Epithelial cell of proximal tubule (primary cell): ENCODE measurements at regions not wholly inside any gene's neighbourhood (a gene's known extent, or its start where the extent isn't known, plus 50 kb on each side); places are given as distances from the start of the nearest gene placed in this dataset.
A peak's percentile ranks its signal among the peaks of the same experiment; 100 is the strongest.
"Not testable (repeated sequence)": the region's sequence is repeated elsewhere in the genome, so short reads cannot be mapped to it uniquely, and the experiment has no call there.

ENCODE experiments used
- DNase-seq: peaks from one replicate; pipeline ENCODE4 v3.0.0-alpha.2; 2011; ENCODE audit warnings: low read depth
- H3K4me3 ChIP-seq: 2 replicates; pipeline ENCODE4 v1.5.1; 2011; ENCODE audit warnings: low read depth, mild to moderate bottlenecking, low read length
- TF ChIP-seq, protein P1 (sequence below): conservative IDR thresholded peaks from 2 replicates; pipeline ENCODE4 v1.5.1; 2012; ENCODE audit warnings: low read depth, mild to moderate bottlenecking, low read length

DNA sequence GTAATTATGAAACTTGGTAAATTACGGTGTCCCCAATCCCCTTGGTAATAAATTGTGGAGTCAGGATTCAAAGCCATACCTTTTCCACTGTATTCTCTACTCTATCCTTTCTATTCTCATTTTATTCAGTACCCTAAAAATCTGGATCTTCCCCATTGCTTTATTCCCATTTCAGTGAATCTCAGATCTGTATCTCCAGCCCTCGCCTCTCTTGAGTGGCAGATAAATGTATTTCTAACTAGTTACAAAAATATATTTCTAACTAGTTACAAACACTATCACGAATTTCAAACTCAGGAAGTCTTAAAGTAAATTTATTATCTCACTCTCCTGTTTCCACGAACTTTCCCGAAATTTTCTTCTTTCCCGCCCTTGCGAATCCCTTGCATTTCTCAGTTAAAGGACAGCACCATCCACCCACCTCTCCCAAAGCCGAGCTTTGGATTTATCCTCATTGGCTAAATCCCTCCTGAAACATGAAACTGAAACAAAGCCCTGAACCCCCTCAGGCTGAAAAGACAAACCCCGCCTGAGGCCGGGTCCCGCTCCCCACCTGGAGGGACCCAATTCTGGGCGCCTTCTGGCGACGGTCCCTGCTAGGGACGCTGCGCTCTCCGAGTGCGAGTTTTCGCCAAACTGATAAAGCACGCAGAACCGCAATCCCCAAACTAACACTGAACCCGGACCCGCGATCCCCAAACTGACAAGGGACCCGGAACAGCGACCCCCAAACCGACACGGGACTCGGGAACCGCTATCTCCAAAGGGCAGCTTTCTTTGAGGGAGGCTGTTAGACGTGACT lies 164.3 kb upstream of the PABPC3 start:
- DNase-seq, result no peak
- TF ChIP-seq, protein P1, sequence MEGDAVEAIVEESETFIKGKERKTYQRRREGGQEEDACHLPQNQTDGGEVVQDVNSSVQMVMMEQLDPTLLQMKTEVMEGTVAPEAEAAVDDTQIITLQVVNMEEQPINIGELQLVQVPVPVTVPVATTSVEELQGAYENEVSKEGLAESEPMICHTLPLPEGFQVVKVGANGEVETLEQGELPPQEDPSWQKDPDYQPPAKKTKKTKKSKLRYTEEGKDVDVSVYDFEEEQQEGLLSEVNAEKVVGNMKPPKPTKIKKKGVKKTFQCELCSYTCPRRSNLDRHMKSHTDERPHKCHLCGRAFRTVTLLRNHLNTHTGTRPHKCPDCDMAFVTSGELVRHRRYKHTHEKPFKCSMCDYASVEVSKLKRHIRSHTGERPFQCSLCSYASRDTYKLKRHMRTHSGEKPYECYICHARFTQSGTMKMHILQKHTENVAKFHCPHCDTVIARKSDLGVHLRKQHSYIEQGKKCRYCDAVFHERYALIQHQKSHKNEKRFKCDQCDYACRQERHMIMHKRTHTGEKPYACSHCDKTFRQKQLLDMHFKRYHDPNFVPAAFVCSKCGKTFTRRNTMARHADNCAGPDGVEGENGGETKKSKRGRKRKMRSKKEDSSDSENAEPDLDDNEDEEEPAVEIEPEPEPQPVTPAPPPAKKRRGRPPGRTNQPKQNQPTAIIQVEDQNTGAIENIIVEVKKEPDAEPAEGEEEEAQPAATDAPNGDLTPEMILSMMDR, result no peak
- no peak overlapping the region for H3K4me3 ChIP-seq

DNA sequence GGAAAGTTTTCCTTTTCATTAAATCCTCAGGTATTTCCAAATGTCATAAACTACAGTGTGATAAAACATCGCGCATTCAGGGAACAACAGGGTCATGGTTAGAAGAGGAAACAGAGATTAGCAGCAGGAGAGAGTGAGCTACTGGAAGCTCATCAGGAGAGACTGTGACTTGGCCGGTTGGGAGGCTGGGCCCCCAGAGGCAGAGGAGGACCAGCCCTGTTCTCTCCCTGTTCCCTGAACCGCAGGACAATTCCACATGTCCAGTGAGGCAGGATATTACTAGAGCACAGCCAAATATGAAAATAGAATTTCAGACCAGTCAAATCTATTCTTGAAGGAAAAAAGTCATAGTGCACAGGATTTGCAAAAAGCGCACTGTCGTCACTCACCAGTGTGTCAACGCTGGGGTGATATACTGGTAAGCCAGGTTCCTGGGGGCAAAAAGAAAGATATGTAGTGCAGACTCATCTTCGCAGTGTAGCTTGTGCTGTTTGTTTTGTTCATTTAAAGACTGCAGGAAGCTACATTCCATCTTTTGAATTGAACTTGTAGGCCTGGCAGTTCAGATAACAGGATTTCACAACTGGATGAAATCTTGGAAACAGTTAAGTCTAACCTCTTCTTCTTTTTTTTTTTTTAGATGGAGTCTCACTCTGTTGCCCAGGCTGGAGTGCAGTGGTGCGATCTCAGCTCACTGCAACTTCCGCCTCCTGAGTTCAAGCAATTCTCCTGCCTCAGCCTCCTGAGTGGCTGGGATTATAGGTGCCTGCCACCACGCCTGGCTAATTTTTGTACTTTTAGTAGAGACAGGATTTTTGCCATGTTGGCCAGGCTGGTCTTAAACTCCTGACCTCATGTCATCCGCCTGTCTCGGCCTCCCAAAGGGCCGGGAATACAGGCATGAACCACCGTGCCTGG lies 162.6 kb upstream of the PABPC3 start:
- not testable (repeated sequence) for DNase-seq, H3K4me3 ChIP-seq

DNA sequence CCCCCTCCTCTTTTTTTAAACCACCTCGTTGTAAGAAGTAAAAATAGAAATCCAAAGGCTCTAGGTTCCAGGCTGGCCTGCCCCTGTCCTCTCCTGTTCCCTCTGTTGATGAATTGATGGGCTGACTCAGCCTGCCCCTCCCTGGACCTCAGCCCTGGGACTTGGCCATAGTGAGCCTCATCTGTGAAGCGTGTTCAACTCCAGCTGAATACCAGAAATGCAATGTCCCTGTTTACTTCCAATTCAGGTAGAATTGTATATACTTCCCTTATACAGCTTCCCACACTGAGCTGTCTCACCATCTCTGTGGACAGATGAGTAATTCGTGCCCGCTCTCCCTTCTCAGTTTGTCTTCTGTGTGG lies 161.9 kb upstream of the PABPC3 start:
- not testable (repeated sequence) for DNase-seq, H3K4me3 ChIP-seq

DNA sequence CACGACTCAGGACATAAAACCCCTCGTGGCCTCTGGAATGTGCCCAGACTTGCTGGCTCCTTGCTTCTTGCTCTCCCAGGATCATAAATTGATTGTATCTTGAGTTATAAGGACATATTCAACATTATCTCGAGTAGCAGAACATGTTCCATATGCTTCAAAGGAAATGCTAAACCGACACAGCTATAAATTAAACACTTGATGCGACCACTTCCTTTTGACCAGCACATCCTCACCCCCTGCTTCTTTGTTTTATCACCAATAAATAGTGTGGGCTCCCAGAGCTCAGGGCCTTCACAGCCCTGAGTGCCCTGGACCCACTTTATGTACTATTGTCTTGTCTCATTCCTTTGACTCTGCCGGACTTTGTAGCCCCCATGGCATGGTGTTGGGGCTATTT lies 157.0 kb upstream of the PABPC3 start:
- no peak overlapping the region for H3K4me3 ChIP-seq
- no peak for DNase-seq
- TF ChIP-seq, protein P1, result no peak

DNA sequence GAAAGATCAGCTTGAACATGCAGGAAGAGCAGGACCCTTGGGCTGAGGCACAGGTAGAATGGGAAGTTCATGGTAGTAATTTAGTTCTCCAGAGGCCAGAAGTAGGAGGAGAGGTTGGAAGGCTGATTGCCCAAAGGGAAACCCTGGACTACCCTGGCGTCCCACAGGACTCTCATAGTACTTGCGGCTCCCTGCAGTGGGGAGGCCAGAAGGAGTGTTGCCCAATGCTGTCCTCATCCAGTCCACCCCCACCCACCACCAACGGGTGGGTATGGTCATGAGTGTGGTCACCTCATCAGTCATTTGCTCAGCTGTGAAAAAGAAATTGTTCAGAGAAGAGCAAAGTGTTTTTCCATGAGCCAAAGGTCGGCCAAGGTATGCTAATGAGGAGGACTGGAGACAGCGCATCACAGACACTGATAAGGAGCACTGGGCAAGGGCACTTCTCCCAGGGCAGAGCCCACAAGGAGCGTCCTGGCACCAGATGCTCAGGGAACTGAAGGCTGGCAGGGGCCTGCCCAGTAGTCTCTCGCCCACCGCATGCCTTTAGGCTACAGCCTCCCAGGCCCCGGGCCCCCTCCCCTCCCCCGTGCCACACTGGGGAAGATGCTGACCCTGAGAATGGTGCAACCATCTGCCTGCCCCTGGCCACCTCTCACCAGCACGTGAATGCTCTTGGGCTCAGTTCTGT lies 154.8 kb upstream of the PABPC3 start:
- H3K4me3 ChIP-seq, DNase-seq: not testable (repeated sequence)

DNA sequence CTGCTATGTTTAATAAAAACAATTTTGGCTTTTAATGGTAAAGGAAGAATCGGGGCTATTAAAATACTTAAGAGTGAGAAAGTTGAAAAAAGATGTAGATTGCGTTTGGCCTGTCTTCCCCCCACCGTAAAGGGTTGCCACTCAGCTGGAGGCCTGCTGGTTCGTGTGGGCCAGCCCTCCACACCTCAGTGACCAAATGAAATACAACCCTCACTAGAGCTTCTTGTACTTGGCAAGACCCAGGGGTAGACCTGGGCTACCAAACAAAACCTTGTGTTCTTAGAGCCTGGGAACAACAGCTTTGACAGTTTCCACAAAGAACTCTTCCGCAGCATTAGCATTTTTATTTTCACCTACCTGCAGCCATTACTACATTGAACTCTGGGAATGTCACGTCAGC lies 152.8 kb upstream of the PABPC3 start:
- H3K4me3 ChIP-seq, result no peak overlapping the region
- DNase-seq, result no peak
- TF ChIP-seq, protein P1, result no peak

DNA sequence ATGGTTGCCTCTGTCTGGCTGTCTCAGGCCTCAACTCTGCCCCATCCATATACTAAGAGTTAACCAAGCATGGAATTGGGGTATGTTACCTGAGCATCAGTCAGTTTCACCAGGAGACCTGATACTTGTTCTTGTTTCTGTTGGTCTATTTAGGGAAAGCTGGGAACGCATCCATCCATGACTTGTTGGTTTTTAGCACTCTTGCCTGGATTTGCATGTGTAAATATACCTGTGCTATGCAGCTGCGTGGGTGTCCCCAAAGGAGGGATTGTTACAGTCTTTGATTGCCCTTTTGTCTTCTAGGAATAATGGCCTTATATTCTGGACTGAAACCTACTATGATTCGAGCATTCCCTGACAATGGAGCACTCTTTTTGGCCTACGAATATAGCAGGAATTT lies 151.9 kb upstream of the PABPC3 start:
- DNase-seq, result not testable (repeated sequence)

DNA sequence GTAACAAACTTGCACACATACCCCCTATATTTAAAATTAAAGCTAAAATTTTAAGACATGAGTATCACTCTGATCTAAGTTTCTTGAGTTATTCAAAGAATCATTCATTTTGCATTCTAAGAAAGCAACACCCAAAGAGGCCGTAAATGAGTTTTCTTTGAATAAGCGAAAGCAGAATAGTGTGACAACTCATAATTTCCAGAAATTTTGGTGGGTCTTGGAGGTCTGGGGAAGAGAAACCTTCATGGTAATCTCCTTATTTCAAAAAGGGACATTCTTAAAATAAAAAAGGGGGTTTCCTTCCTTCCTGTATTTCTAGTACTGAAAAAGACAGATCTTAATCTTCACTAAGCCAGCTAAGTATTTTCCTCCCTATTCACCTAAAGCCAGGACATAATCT lies 147.0 kb upstream of the PABPC3 start:
- H3K4me3 ChIP-seq, DNase-seq: not testable (repeated sequence)

More for the DNA sequence above, 151.9 kb upstream of the PABPC3 start:
- not testable (repeated sequence) for H3K4me3 ChIP-seq

DNA sequence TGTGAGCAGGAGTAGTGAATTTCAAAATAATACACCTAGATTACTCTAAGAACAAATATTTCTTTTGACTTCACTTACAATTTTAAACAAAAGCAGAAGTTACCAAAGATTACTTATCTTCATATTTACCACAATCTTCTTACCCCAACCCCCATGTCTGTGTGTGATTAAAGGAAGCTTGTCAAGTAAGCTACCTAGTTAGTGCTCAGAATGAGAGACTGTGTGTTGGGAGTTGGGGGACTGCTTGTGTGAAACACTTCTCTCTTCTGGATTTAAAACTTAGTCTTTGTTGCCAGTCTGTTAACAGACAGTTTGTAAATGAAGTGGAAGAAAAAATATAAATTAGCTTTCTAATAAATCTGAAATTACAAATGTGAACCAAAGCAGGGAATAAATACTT lies 145.3 kb upstream of the PABPC3 start:
- DNase-seq, H3K4me3 ChIP-seq: not testable (repeated sequence)

DNA sequence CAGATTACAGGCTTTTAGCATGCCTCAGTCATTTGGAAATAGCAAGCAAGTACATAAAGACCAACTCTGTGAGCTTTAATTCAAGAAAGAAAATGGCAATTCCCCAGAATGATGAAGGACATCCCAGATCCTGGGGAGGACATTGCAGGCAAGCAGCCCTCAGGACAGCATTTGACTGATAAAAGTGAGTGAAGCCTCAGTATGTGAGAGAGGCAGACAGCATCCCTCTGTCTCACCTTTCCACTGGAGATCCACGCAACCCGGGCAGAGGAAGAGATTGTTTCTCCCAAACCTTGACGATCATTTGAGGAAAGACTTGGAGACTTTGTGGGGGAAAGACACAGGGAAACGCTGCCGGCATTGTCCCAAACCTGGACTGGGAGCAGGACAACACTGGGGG lies 128.0 kb upstream of the PABPC3 start:
- not testable (repeated sequence) for DNase-seq
- H3K4me3 ChIP-seq, result peak overlapping the region; percentile 56
